HG03135 (cell line): ENCODE measurements at regions not wholly inside any gene's neighbourhood (a gene's known extent, or its start where the extent isn't known, plus 50 kb on each side); places are given as distances from the start of the nearest gene placed in this dataset.
"Not testable (repeated sequence)": the region's sequence is repeated elsewhere in the genome, so short reads cannot be mapped to it uniquely, and the experiment has no call there.

ENCODE experiments used
- ATAC-seq: cut with Tn5 transposase; IDR thresholded peaks from one replicate; pipeline ENCODE4 v1.9.1; 2021; ENCODE audit warnings: mild to moderate bottlenecking, moderate library complexity; ENCODE audit not compliant: unreplicated experiment

DNA sequence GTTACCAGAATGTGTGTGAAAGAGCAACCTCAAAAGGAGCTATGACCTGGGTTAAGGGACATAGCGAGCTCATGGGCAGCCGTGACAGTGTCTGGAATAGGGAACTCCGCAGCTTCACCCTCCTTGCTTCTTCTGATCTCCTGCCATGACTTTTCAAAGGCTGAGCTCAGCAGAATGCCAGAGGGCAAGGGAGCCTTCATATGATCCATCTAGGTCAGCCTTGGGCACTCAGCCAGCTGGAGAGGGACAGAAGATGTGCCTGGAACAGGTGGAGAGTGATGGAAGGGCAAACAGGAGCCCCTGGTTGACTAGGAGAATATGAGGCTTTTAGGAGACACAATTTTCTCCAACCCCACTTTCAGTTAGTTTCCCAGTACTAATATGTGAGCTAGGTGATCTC, 352.8 kb upstream of the FRG2C start:
- ATAC-seq: not testable (repeated sequence)

DNA sequence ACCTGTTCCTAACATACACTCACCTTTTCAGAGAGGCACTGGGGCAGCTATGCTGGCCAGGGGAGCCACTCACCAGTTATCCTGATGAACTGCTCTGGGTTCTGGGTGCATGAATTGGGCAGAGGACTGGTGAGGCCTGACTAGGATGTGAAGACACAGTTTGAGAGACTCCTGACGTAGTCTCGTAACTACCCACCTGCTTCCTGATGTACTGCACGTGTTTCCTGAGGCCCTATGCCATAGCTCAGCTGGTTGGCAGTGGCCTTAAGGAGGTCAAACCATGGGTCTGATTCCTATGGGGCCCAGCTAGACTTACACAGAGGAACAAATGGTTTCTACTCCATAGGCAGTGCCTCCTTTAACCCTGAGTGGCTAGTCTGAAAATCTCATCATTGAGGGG, 351.7 kb upstream of the FRG2C start:
- ATAC-seq: not testable (repeated sequence)

DNA sequence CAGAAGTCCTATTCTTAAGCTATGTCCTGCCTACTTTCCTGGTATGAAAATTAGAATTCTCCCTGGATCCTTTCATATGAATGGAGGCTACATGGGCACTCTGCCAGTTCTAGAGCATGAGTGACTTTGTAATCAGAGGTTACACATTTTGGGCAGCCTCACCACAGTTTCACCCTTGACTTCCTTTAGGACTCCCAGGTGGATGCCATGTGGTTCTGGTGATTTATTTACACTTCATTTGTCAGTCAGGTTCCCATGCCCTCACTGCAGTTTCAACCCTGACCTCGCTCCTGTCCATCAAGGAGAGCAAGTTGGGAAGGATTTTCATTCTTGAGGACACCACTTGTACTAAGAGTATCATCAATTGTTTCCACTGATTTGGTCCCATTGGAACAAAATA, 344.4 kb upstream of the FRG2C start:
- not testable (repeated sequence) for ATAC-seq

DNA sequence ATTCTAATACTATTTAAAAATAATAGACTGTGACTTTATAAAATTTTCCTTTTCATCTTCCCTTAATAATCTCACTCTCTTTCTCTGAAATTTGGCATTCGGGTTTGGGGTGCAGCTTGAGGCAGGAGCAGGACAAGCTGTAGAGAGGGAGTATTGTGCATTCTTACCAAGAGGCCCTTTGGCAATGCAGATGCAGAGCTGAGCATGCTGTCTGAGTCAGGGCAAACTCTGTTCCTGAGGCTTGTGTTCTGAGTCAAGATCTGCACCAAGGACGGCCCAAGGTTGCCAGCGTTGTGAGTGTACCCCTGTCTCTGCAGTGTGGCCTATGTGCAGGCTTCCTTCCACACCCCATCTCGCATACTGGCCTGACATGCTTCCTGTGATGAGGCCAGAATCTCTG, 343.8 kb upstream of the FRG2C start:
- ATAC-seq: no peak

DNA sequence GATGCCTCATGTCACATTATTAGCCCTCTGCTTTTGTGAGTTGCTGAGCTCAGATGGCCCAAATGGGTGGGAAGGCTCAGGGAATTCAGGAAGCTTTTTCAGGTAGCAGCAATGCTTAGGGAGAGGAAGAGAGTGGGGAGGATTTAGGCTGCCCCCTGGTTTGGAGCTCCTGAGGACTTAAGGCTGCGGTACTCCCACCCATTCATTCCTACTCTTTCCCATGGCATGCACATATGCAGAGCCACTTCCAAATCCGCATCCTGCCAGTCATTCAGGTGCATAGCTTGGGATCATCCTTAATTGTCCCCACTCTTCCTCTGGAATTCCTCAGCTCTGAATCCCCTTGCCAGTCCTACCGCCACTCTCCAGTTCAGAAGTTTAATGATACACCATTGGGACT, 343.1 kb upstream of the FRG2C start:
- ATAC-seq: no peak

DNA sequence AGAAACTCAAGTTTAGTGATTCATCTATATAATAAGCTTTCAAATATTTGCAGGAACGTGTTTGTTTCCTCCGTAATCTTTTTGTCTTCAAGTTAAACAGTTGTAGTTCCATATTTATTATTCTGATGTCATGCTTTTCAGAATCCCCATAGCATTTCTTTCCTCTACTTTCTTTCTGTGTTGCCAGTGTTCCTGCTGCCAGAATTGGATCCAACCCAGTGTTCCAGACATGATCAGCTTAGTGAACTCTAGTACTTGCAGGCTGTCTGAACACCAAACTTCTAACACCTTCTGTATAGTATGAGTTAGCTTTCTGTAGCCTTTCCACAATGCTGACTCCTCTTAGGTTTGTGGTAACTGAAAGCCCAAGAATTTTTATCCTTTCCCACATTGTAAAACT, 340.2 kb upstream of the FRG2C start:
- not testable (repeated sequence) for ATAC-seq

DNA sequence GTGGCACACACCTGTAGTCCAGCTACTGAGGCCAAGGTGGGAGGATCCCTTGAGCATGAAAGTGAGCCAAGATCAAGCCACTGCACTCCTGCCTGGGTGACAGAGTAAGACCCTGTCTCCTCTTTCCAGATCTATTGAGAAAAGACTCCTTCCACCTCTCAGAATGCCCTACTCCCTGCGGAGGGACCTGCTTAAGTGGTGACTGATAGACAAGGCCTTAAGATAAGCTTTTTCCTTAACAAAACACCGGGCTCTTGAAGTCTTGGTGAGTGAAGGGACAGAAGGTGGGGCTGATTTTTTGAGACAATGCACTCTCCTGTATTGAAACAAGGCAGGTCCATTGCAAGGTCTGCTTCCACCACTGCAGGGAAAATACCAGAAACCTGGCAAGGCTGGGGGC, 338.4 kb upstream of the FRG2C start:
- ATAC-seq: no peak

DNA sequence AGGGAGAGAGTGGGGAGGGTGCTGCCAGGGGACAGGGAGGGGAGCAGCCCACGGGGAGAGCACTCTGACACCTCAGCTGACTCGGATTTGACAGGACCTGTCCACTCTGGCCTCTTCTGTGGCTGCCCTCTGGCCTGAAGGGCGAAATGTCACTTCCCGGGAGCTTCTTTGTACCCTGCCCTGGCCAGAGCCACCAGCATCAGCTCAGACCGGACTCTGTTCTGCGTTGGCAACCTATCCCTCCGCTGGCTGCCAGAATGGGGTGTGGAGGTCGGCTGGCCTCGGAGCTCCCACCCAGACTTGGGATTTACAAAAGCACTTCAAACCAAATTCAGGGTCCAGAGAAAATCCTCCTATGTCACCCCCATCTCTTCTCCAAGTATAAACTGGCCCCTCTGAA, 336.7 kb upstream of the FRG2C start:
- ATAC-seq: no peak

DNA sequence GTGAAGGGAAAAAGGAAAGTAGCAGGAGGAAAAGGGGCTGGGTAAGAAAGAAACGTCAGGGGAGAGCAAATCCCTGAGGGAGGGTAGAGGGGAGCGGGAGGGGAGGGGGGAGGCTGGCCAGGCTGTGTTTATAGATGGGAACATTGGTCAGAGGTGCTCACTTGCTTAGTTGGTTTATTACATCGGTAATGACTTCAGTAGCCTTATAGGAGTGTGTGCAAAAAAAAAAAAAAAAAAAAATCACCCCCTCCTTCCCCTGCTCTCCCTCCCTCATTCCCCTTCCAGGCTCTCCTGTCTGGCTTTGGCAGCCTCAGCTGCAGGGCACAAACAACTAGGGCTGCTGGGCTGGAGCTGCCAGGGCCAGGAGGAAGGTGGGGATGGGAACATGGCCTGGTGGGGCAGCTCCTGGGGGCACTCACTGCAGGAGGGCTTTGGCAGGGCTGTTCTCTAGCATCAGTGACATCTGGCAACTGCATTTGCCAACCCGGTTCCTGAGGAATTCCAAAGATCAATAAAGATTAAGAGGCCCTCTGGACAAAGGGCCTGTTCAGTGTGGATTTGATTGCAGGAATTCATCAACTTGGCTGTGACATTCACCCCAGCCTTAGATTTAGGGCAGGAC, 334.5 kb upstream of the FRG2C start:
- ATAC-seq: no peak

DNA sequence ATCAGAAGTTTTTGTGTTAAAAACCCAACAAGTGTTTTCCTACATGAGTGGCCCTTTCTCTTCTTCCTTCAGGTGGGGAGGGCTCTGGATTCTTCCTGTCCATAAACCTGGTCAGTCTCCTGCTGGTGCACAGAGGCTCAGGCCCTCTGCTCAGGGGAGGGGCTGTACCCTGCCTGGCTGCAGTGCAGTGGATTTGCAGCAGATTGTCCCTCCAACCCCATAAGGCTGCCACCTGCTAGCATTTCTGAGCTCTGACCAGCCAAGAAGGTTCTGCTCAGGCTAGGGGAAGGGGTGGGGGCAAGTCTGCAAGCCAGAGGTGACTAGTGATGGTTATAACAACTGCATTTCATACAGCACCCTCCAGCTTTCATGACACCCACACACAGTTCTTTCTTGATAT, 333.7 kb upstream of the FRG2C start:
- not testable (repeated sequence) for ATAC-seq

DNA sequence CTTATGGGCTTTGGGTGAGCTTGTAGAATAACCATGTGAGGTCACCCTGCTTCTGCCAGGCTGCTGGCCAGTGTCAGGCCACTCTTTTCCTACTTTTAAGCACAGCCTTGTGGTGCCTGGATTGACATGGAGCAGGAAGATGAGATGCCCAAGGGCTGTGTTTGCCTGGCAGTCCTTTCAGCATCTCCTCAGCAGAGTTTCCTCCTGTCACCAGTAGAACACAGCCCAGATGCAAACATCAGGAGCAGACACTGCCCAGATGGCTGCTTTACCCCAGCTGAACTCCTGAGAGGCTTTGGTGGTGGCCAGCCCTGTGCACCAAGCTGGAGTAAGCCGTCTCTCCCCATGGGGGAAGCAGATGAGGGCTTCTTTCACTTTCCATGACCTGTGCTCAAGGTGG, 332.0 kb upstream of the FRG2C start:
- ATAC-seq: not testable (repeated sequence)

DNA sequence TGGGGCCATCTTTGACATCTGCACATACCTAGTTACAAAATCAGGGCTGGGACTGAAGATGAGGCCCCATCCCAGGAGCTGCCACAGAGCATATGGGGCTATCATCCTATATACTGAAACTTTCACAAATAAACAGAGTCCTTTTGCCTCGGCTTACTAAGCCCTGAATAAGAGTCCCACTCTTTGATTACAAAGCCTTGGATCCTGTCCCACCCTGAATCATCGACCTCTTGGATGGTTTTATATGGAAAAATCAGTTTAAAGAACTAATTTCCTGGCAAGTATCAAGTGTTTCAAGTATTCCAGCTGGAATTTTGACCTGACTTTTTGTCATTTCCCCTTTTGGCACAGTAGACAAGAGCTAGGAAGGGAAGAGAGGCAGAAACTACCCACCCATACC, 331.3 kb upstream of the FRG2C start:
- no peak for ATAC-seq

DNA sequence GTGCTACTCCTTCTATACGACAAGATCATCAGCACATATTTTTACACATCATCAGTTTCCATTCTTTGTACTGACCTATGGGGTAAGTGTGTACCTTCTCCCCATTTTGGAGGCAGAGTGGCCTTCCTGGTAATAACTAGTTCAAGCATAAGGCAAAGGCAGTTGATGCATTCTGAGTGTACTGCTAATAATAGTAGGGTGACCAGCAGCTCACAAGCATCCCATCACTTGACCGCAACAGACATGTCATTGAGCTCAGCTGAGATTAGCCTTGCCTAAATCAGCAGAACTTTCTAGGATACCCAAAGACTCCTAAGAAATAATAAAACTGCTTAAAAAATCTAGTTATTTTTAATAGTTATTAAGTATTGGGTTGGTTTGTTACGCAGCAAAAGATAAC, 329.8 kb upstream of the FRG2C start:
- ATAC-seq: no peak

DNA sequence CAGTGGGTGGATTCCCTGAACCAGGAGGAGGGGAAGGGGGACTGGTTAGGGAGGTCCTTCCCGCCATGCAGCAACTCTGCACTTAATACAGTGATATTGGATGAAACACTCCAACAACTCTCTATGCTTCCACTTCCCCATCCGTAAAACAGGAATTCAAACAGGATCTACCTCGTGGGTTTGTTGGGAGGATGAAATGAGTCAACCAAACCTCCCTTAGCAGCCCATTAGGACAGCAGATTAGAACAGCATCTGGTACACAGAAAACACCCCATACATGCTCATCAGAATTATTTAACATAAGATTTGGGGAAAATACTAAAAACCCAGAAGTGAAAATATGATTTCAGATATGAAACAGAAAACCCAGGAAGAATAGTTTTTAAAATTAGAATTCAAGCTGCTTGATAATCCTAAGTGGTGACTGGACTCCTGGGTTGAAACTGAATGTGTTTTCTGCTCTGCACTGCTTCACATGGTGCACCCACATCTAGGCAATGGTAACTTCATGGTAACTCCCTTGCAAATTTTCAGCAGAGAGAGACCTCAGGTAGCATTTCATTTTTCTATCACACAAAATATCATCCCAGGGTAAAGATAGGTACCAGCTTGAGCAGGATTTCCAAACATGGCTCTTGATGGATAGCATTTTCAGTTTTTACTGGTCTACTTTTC, 326.8 kb upstream of the FRG2C start:
- ATAC-seq: no peak

DNA sequence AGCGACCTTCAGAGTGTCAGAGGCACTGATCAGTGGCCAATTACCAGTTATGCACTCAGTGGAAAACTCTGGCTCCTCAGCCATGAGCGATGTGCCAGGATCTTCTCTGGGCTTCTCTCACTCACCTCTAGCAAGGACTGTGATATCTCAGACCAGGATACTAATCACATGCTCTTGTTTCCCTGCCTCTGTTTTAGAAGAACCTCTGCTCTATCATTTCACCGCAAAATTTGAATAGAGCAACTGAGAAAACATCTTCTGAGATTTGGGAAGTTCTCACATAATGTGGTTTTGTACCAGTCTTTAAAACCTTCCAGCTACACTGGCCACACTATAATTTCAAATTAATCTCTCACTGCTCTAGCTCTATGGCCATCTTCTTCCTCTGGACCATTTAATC, 325.8 kb upstream of the FRG2C start:
- ATAC-seq: no peak

DNA sequence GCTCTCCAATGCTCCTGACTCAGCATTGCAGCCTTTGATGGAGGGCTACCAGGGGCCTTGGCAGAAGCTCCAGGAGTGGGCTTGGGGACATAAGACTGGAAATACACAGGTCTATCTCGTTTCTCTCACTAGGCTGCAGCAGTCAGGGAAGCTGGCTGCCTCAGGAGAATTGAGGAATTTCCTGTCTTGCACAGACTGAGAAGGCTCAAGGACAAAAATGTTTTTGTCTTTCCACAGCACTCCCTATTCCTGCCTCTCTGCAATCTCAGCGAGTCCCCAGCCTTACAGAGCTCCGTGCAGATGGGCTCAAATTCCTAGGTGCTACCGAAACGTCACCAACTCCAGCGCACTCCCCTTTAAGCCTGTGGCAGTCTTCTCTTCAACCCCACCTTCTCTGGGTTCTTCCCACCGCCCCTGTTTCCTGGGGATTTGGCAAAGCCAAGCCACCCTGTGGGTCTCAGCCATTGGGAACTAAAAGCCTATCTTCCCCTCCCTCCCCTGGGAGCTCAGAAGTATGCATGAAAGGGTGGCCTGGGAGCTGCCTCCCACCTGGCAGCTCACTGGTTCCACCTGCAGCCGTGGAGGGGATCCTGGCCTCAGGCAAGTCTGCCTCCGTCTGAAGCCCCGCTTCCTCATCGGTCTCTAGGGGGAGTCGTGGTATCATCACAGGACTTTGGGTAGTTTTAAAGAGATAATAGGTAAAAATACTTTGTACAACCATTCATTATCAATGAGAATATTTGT, 322.6 kb upstream of the FRG2C start:
- ATAC-seq: no peak

DNA sequence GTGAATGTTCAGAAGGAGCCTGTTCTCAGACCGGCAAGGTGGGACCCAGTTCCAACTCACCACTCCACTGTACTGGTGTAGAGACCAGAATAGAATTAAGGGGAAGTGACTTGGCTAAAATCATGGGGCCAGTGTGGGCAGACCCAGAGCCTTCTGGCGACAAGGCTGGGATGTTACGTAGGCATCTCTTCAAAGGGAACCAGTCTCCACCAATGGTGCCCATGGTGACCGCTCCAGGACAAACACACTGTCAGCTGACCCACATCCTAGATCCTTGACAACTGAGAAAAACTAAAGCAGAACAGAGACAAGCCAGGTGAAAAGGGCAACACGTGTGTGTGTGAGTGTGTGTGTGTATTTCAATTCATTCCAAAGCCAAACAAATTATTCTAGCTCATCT, 321.7 kb upstream of the FRG2C start:
- no peak for ATAC-seq

DNA sequence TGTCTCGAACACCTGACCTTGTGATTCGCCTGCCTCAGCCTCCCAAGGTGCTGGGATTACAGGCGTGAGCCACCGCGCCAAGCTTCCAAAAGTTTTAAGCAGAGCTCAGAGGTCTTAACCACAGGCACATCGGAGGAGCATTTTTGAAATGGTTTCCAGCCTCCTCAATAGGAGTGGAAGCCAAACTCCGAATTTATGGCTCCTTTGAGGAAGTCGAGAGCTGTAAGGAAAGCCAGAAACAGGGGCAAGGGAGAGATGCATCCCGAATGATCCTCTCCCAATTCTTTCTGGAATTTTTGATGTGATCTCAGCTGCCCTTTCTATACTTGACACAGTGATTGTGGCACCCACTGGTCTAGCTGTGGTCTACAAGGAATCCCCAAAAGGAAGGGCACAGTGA, 313.6 kb upstream of the FRG2C start:
- ATAC-seq: not testable (repeated sequence)

DNA sequence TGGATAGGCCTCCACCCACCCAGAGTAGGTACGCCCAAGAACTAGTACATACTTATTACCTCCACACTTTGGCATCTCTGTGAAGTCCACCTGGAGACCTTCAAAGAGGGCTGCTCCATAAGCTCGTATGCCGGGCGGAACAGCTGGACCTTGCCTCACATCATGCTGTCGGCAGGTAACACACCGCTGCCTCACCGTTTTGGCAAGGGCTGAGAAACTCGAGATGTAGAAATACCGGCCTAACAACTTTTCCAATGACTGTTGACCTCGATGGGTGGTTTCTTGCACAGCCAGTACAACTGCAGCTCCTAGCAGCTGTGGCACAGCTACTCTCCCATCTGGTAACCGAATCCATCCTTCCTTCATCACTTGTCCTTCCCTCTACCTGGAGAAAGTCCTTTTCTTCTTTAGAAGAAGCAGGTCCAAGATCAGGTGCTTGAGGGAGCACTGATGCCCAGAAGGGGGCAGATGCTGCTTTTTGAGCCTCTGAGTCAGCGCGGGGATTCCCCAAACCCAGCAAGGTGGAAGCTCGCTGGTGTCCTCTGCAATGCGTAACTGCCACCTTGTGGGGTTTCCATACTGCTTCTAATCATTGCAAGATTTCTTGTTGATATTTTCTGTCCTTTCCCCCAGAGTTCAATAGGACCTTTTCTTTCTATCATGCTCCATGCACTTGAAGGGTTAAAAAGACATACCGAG, 301.9 kb upstream of the FRG2C start:
- not testable (repeated sequence) for ATAC-seq

DNA sequence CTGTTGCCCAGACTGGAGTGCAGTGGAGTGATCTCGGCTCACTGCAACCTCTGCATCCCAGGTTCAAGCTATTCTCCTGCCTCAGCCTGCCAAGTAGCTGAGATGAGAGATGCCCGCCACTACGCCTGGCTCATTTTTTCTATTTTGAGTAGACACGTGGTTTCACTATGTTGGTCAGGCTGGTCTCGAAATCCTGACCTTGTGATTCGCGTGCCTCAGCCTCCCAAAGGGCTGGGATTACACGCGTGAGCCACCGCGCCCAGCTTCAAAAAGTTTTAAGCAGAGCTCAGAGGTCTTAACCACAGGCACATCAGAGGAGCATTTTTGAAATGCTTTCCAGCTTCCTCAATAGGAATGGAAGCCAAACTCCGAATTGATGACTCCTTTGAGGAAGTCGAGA, 291.2 kb upstream of the FRG2C start:
- ATAC-seq: not testable (repeated sequence)

DNA sequence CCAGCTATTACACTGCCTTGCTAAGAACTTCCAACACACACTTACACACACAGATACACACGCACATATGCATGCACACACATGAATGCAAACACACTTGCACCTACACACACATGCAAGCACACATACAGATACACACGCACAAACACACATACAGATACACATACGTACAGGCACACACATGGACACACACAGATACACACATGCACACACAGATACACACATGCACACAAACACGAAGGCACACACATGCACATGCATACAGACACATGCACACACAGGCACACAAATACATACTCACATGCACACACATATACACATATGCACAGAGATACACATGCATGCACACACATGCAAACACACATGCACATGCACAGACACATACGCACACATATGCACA, 284.3 kb upstream of the FRG2C start:
- ATAC-seq: not testable (repeated sequence)
